SJSA1 (cell line): ENCODE measurements at regions not wholly inside any gene's neighbourhood (a gene's known extent, or its start where the extent isn't known, plus 50 kb on each side); places are given as distances from the start of the nearest gene placed in this dataset.

ENCODE experiments used
- DNase-seq, 2 experiments: peaks; one replicate each; pipeline ENCODE4 v3.0.0-alpha.2; 2015 to 2020; ENCODE audit warnings: low spot score in 2 of 2, low read depth in 1 of 2
- H3K27ac ChIP-seq: fragments of 250-450 bp; sonication (Bioruptor Pico); 2 replicates; pipeline ENCODE4 v1.5.1; 2020; ENCODE audit warnings: mild to moderate bottlenecking, moderate library complexity
- H3K27me3 ChIP-seq: fragments of 250-450 bp; sonication (Bioruptor Pico); replicated peaks from 2 replicates; pipeline ENCODE4 v1.5.1; 2020; ENCODE audit warnings: mild to moderate bottlenecking, moderate library complexity
- H3K36me3 ChIP-seq: fragments of 250-450 bp; sonication (Bioruptor Pico); 2 replicates; pipeline ENCODE4 v1.5.1; 2020; ENCODE audit warnings: mild to moderate bottlenecking
- H3K4me1 ChIP-seq: fragments of 250-450 bp; sonication (Bioruptor Pico); replicated peaks from 2 replicates; pipeline ENCODE4 v1.6.1; 2021; ENCODE audit warnings: mild to moderate bottlenecking
- H3K4me3 ChIP-seq: fragments of 250-450 bp; sonication (Bioruptor Pico); 2 replicates; pipeline ENCODE4 v1.5.1; 2020; ENCODE audit warnings: mild to moderate bottlenecking
- H3K9me3 ChIP-seq: fragments of 250-450 bp; sonication (Bioruptor Pico); replicated peaks from 2 replicates; pipeline ENCODE4 v1.5.1; 2020; ENCODE audit warnings: mild to moderate bottlenecking

GRCh38 chr12:98294051-98294805, 221.2 kb upstream of the TMPO start:
- no peak for DNase-seq
- no peak overlapping the region for H3K4me3 ChIP-seq
- no peaks in the 10 kb centered on the region for H3K4me1 ChIP-seq
- no peaks in the 10 kb centered on the region for H3K27me3 ChIP-seq
- no peaks in the 10 kb centered on the region for H3K36me3 ChIP-seq
- H3K9me3 ChIP-seq: no peaks in the 10 kb centered on the region
- no peak overlapping the region for H3K27ac ChIP-seq

GRCh38 chr12:98295681-98296080, 219.7 kb upstream of the TMPO start:
- peak in 1 of 2 experiments; percentile 4 for DNase-seq
- no peaks in the 10 kb centered on the region for H3K4me1 ChIP-seq
- H3K36me3 ChIP-seq: no peaks in the 10 kb centered on the region
- H3K27me3 ChIP-seq: no peaks in the 10 kb centered on the region
- H3K27ac ChIP-seq: no peak overlapping the region
- H3K9me3 ChIP-seq: no peaks in the 10 kb centered on the region
- no peak overlapping the region for H3K4me3 ChIP-seq

- H3K9me3 ChIP-seq: no peaks in the 10 kb centered on the region
- H3K4me1 ChIP-seq: no peaks in the 10 kb centered on the region
- H3K27ac ChIP-seq: no peak overlapping the region
- DNase-seq: no peak
- no peak overlapping the region for H3K4me3 ChIP-seq
- no peaks in the 10 kb centered on the region for H3K36me3 ChIP-seq
- no peaks in the 10 kb centered on the region for H3K27me3 ChIP-seq
Measured at GRCh38 chr12:98296462-98297079, 218.8 kb upstream of the TMPO start.

GRCh38 chr12:98297538-98297937, 217.9 kb upstream of the TMPO start:
- Histone ChIP-seq H3K27me3 (no peaks in the 10 kb centered on the region), H3K27ac (no peak overlapping the region), H3K4me1 (no peaks in the 10 kb centered on the region), H3K36me3 (no peaks in the 10 kb centered on the region), H3K9me3 (no peaks in the 10 kb centered on the region), H3K4me3 (no peak overlapping the region)
- DNase-seq: no peak

GRCh38 chr12:98308141-98308540, 207.2 kb upstream of the TMPO start:
- Histone ChIP-seq H3K4me1 (no peaks in the 10 kb centered on the region), H3K36me3 (no peaks in the 10 kb centered on the region), H3K9me3 (no peaks in the 10 kb centered on the region), H3K27ac (no peak overlapping the region), H3K27me3 (0 out of 2 replicates have a peak, but pooled peaks cover 2% of the 10 kb centered on the region), H3K4me3 (no peak overlapping the region)
- DNase-seq: no peak

GRCh38 chr12:98317939-98318899, 197.2 kb upstream of the TMPO start:
- Histone ChIP-seq H3K4me3 (no peak overlapping the region), H3K9me3 (no peaks in the 10 kb centered on the region), H3K27me3 (0 out of 2 replicates have a peak, but pooled peaks cover 4% of the 10 kb centered on the region), H3K4me1 (peaks cover 15% of the 10 kb centered on the region), H3K36me3 (no peaks in the 10 kb centered on the region), H3K27ac (no peak overlapping the region)
- DNase-seq: no peak

- H3K4me3 ChIP-seq: no peak overlapping the region
- no peaks in the 10 kb centered on the region for H3K9me3 ChIP-seq
- no peak overlapping the region for H3K27ac ChIP-seq
- H3K4me1 ChIP-seq: peaks cover 15% of the 10 kb centered on the region
- H3K36me3 ChIP-seq: no peaks in the 10 kb centered on the region
- peak in 1 of 2 experiments; percentile 73 for DNase-seq
- 0 out of 2 replicates have a peak, but pooled peaks cover 4% of the 10 kb centered on the region for H3K27me3 ChIP-seq
Measured at GRCh38 chr12:98319716-98320425, 195.5 kb upstream of the TMPO start.

- DNase-seq: no peak
- H3K4me1 ChIP-seq: peaks cover 5% of the 10 kb centered on the region; the same call in 1 of the 2 replicates
- no peak overlapping the region for H3K4me3 ChIP-seq
- H3K36me3 ChIP-seq: no peaks in the 10 kb centered on the region
- H3K27ac ChIP-seq: no peak overlapping the region
- H3K9me3 ChIP-seq: no peaks in the 10 kb centered on the region
- no peaks in the 10 kb centered on the region for H3K27me3 ChIP-seq
Measured at GRCh38 chr12:98325003-98325402, 190.4 kb upstream of the TMPO start.

GRCh38 chr12:98328467-98328866, 186.9 kb upstream of the TMPO start:
- no peak overlapping the region for H3K27ac ChIP-seq
- DNase-seq: no peak

GRCh38 chr12:98329589-98329988, 185.8 kb upstream of the TMPO start:
- no peaks in the 10 kb centered on the region for H3K9me3 ChIP-seq
- H3K27ac ChIP-seq: no peak overlapping the region
- no peak for DNase-seq
- H3K27me3 ChIP-seq: peaks cover 8% of the 10 kb centered on the region
- H3K4me3 ChIP-seq: no peak overlapping the region
- no peaks in the 10 kb centered on the region for H3K4me1 ChIP-seq
- H3K36me3 ChIP-seq: no peaks in the 10 kb centered on the region

More at GRCh38 chr12:98328467-98328866, 186.9 kb upstream of the TMPO start:
- no peaks in the 10 kb centered on the region for H3K36me3 ChIP-seq
- no peaks in the 10 kb centered on the region for H3K4me1 ChIP-seq
- H3K27me3 ChIP-seq: no peaks in the 10 kb centered on the region
- H3K9me3 ChIP-seq: no peaks in the 10 kb centered on the region
- H3K4me3 ChIP-seq: no peak overlapping the region

GRCh38 chr12:98332642-98333041, 182.7 kb upstream of the TMPO start:
- Histone ChIP-seq H3K9me3 (no peaks in the 10 kb centered on the region), H3K27ac (no peak overlapping the region), H3K36me3 (no peaks in the 10 kb centered on the region), H3K27me3 (peaks cover 21% of the 10 kb centered on the region), H3K4me3 (no peak overlapping the region), H3K4me1 (no peaks in the 10 kb centered on the region)
- DNase-seq: no peak

GRCh38 chr12:98334768-98335167, 180.6 kb upstream of the TMPO start:
- no peaks in the 10 kb centered on the region for H3K4me1 ChIP-seq
- no peaks in the 10 kb centered on the region for H3K36me3 ChIP-seq
- DNase-seq: no peak
- H3K27ac ChIP-seq: no peak overlapping the region
- peaks cover 21% of the 10 kb centered on the region for H3K27me3 ChIP-seq
- no peak overlapping the region for H3K4me3 ChIP-seq
- no peaks in the 10 kb centered on the region for H3K9me3 ChIP-seq

- no peak for DNase-seq
- H3K9me3 ChIP-seq: no peaks in the 10 kb centered on the region
- H3K4me3 ChIP-seq: no peak overlapping the region
- H3K4me1 ChIP-seq: no peaks in the 10 kb centered on the region
- no peaks in the 10 kb centered on the region for H3K36me3 ChIP-seq
- H3K27me3 ChIP-seq: peaks cover 10% of the 10 kb centered on the region; the same call in 1 of the 2 replicates
- H3K27ac ChIP-seq: no peak overlapping the region
Measured at GRCh38 chr12:98341026-98341425, 174.4 kb upstream of the TMPO start.
